Panc1 (cell line): ENCODE measurements at regions not wholly inside any gene's neighbourhood (a gene's known extent, or its start where the extent isn't known, plus 50 kb on each side); places are given as distances from the start of the nearest gene placed in this dataset.
A peak's percentile ranks its signal among the peaks of the same experiment; 100 is the strongest.

ENCODE experiments used
- ATAC-seq: fragments of 200-7000 bp; cut with Tn5 transposase; 2 replicates; pipeline ENCODE4 v1.9.1; 2020; ENCODE audit warnings: mild to moderate bottlenecking, moderate library complexity
- BruUV-seq: library from RNA; stranded (reverse); fragments of 400-500 nt; replicated peaks from 2 replicates; lab custom pipeline; 2021; lab: Mats Ljungman, UMichigan
- CTCF ChIA-PET: fragments of 300-600 bp; sonication (Branson Sonifier 250); formaldehyde crosslinking; loops from one replicate; lab custom pipeline; 2022; ENCODE audit warnings: antibody characterized with exemption; lab: Charles Lee
- POLR2A ChIA-PET: fragments of 300-600 bp; sonication (Branson Sonifier 250); formaldehyde crosslinking; loops from one replicate; lab custom pipeline; 2022; ENCODE audit warnings: antibody characterized with exemption; lab: Charles Lee
- DNase-seq: peaks from one replicate; pipeline ENCODE4 v3.0.0-alpha.2; 2010; ENCODE audit warnings: low read depth, low spot score
- H3K27ac ChIP-seq: 2 replicates; pipeline ENCODE4 v1.5.1; 2011; ENCODE audit warnings: mild to moderate bottlenecking, low read length, inconsistent platforms
- H3K27me3 ChIP-seq: fragments of 200-500 bp; sonication (Bioruptor generic); 2 replicates; pipeline ENCODE4 v1.6.0; 2014; ENCODE audit warnings: low read length, inconsistent platforms; ENCODE audit not compliant: control insufficient read depth, insufficient read depth
- H3K36me3 ChIP-seq: fragments of 200-500 bp; sonication (Bioruptor generic); 2 replicates; pipeline ENCODE4 v1.5.1; 2014; ENCODE audit warnings: inconsistent platforms, mild to moderate bottlenecking, low read length, moderate library complexity; ENCODE audit not compliant: control insufficient read depth, insufficient read depth
- H3K4me1 ChIP-seq: 2 replicates; pipeline ENCODE4 v1.5.1; 2011; ENCODE audit warnings: inconsistent platforms, mild to moderate bottlenecking, low read length, moderate library complexity; ENCODE audit not compliant: control insufficient read depth, insufficient read depth
- H3K4me3 ChIP-seq, 2 experiments: 2 replicates each; pipeline ENCODE4 v1.5.1; 2011 to 2012; ENCODE audit warnings: low read depth in 2 of 2, low read length in 2 of 2, mild to moderate bottlenecking in 2 of 2, inconsistent platforms in 1 of 2, moderate library complexity in 1 of 2
- H3K9me3 ChIP-seq: fragments of 200-500 bp; sonication (Bioruptor generic); 2 replicates; pipeline ENCODE4 v1.5.1; 2014; ENCODE audit warnings: low read depth, mild to moderate bottlenecking, inconsistent platforms, low read length, moderate library complexity; ENCODE audit not compliant: control insufficient read depth, insufficient read depth
- POLR2AphosphoS5 ChIP-seq: IDR thresholded peaks from 2 replicates; pipeline ENCODE4 v1.6.1; 2012; ENCODE audit warnings: mild to moderate bottlenecking, low read depth, low read length, moderate library complexity
- SIN3A ChIP-seq: IDR thresholded peaks from 2 replicates; pipeline ENCODE4 v1.6.1; 2012; ENCODE audit warnings: low read depth, mild to moderate bottlenecking, low read length, moderate library complexity, borderline replicate concordance; ENCODE audit not compliant: insufficient read depth
- TCF7L2 ChIP-seq: IDR thresholded peaks from 2 replicates; pipeline ENCODE4 v1.6.1; 2011; ENCODE audit warnings: mild to moderate bottlenecking, low read depth, low read length, inconsistent platforms
- in situ Hi-C: cut with HindIII; loops from 2 replicates; pipeline ENCODE4 v1.10.0; 2016; ENCODE audit warnings: low sequenced_read_pairs, low pct_unique_long_range_greater_than_20kb
- intact Hi-C: fragments of 100-400 bp; cut with micrococcal nuclease; formaldehyde crosslinking; loops from one replicate; pipeline ENCODE4 v1.10.0; 2022; ENCODE audit not compliant: unreplicated experiment
- TF ChIP-seq, protein P1 (sequence below), 2 experiments: IDR thresholded peaks; 2 replicates each; pipeline ENCODE4 v1.6.1; 2011 to 2012; ENCODE audit warnings: low read depth in 2 of 2, control low read depth in 1 of 2, low read length in 1 of 2, mild to moderate bottlenecking in 1 of 2, moderate library complexity in 1 of 2; ENCODE audit not compliant: insufficient read depth in 1 of 2
- TF ChIP-seq, protein P2 (sequence below): fragments of 450-650 bp; IDR thresholded peaks from 2 replicates; pipeline ENCODE4 v1.5.1; 2017; ENCODE audit warnings: mild to moderate bottlenecking

DNA sequence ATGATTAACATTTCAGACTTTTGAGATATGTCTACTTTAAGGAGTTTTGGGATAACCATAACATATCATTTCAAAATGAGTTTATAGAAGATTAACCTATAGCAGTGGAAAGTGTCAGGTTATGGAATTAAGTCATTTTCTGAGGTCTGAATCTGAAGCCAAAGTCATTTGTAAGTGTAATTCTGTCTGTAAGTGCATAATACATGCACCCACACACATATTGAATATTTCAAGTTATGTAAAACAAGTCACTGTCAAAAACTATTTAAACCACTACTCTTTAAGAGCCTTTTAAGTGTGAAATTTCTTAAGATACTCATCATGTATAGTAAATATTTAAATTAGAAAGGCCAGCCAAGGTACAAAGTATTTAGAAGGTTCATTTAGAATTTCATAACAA lies 115.8 kb upstream of the HMGCLL1 start:
- no TSS peak for BruUV-seq
- Histone ChIP-seq H3K36me3 (no peaks in the 10 kb centered on the region), H3K27me3 (no peaks in the 10 kb centered on the region), H3K4me3 (no peak overlapping the region), H3K9me3 (no peaks in the 10 kb centered on the region), H3K4me1 (peaks cover 6% of the 10 kb centered on the region; the same call in 1 of the 2 replicates), H3K27ac (no peak overlapping the region; the same call in 1 of the 2 replicates)
- ChIA-PET POLR2A (no interaction called here), CTCF (no interaction called here)
- intact Hi-C loops, result no loop called here
- TF ChIP-seq SIN3A (no peak), TCF7L2 (no peak), POLR2AphosphoS5 (no peak)
- TF ChIP-seq, protein P1, sequence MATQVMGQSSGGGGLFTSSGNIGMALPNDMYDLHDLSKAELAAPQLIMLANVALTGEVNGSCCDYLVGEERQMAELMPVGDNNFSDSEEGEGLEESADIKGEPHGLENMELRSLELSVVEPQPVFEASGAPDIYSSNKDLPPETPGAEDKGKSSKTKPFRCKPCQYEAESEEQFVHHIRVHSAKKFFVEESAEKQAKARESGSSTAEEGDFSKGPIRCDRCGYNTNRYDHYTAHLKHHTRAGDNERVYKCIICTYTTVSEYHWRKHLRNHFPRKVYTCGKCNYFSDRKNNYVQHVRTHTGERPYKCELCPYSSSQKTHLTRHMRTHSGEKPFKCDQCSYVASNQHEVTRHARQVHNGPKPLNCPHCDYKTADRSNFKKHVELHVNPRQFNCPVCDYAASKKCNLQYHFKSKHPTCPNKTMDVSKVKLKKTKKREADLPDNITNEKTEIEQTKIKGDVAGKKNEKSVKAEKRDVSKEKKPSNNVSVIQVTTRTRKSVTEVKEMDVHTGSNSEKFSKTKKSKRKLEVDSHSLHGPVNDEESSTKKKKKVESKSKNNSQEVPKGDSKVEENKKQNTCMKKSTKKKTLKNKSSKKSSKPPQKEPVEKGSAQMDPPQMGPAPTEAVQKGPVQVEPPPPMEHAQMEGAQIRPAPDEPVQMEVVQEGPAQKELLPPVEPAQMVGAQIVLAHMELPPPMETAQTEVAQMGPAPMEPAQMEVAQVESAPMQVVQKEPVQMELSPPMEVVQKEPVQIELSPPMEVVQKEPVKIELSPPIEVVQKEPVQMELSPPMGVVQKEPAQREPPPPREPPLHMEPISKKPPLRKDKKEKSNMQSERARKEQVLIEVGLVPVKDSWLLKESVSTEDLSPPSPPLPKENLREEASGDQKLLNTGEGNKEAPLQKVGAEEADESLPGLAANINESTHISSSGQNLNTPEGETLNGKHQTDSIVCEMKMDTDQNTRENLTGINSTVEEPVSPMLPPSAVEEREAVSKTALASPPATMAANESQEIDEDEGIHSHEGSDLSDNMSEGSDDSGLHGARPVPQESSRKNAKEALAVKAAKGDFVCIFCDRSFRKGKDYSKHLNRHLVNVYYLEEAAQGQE (IDR thresholded peaks at IDR 0.05; ENCODE audit: insufficient read depth in 1 of 2, low read depth in 2 of 2, low read length in 1 of 2), result no peak
- TF ChIP-seq, protein P2, sequence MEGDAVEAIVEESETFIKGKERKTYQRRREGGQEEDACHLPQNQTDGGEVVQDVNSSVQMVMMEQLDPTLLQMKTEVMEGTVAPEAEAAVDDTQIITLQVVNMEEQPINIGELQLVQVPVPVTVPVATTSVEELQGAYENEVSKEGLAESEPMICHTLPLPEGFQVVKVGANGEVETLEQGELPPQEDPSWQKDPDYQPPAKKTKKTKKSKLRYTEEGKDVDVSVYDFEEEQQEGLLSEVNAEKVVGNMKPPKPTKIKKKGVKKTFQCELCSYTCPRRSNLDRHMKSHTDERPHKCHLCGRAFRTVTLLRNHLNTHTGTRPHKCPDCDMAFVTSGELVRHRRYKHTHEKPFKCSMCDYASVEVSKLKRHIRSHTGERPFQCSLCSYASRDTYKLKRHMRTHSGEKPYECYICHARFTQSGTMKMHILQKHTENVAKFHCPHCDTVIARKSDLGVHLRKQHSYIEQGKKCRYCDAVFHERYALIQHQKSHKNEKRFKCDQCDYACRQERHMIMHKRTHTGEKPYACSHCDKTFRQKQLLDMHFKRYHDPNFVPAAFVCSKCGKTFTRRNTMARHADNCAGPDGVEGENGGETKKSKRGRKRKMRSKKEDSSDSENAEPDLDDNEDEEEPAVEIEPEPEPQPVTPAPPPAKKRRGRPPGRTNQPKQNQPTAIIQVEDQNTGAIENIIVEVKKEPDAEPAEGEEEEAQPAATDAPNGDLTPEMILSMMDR, result no peak
- in situ Hi-C loops, result no loop called here
- ATAC-seq (no peak), DNase-seq (no peak)

DNA sequence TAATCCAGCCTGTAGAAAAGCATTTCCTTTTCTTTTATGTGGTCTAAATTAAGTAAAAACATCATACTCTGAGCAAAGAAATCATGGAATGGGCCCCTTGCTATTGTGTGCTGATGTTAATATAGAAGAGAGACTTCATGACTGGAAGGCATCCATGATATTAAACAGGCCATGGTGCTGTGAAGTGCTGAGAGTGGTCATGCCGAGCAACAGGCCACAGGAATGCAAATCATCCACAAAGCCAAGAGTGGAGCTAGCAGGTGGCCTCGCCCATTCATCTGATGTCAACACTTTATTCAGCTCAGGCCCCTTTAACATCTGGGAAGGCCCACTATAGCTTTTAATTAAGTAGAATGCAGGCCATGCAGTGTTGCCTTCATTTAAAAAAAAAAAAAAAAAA lies 115.2 kb upstream of the HMGCLL1 start:
- TF ChIP-seq SIN3A (no peak), TCF7L2 (peak; percentile 30; the same call in 1 of the 2 replicates), POLR2AphosphoS5 (no peak)
- TF ChIP-seq, protein P2, result no peak
- TF ChIP-seq, protein P1 (IDR thresholded peaks at IDR 0.05; ENCODE audit: insufficient read depth in 1 of 2, low read depth in 2 of 2, low read length in 1 of 2), result no peak
- H3K27ac ChIP-seq, result peak overlapping the region; percentile 51; the same call in 1 of the 2 replicates
- POLR2A ChIA-PET, result no interaction called here
- in situ Hi-C loops, result no loop called here
- ATAC-seq, result 0 out of 2 replicates have a peak, but pooled peaks have one; percentile 48
- no peaks in the 10 kb centered on the region for H3K9me3 ChIP-seq
- no peak overlapping the region for H3K4me3 ChIP-seq
- intact Hi-C loops, result no loop called here
- no TSS peak for BruUV-seq
- no peak for DNase-seq
- H3K27me3 ChIP-seq, result no peaks in the 10 kb centered on the region
- H3K4me1 ChIP-seq, result peaks cover 6% of the 10 kb centered on the region; the same call in 1 of the 2 replicates
- no peaks in the 10 kb centered on the region for H3K36me3 ChIP-seq
- CTCF ChIA-PET, result no interaction called here
